Mesenchymal stem cell (in vitro differentiated cells and primary cell): ENCODE measurements at regions not wholly inside any gene's neighbourhood (a gene's known extent, or its start where the extent isn't known, plus 50 kb on each side); places are given as distances from the start of the nearest gene placed in this dataset.

Experiments used
- DNase-seq: peaks from one replicate; pipeline ENCODE4 v3.0.0-alpha.2; 2013
- H2AFZ ChIP-seq: one replicate; pipeline ENCODE4 v1.6.1; 2013; ENCODE audit warnings: low read depth, mild to moderate bottlenecking, control low read depth, inconsistent platforms, low read length, moderate library complexity
- H2AK5ac ChIP-seq: 2 replicates; pipeline ENCODE4 v1.6.1; 2013; ENCODE audit warnings: low read length, moderate library complexity, mild to moderate bottlenecking, inconsistent platforms; ENCODE audit not compliant: severe bottlenecking
- H2BK120ac ChIP-seq: one replicate; pipeline ENCODE4 v1.6.1; 2013; ENCODE audit warnings: low read depth, mild to moderate bottlenecking, inconsistent platforms, low read length, moderate library complexity
- H2BK12ac ChIP-seq, 2 experiments: one replicate each; pipeline ENCODE4 v1.6.1; 2013; ENCODE audit warnings: inconsistent platforms in 2 of 2, low read length in 2 of 2, mild to moderate bottlenecking in 2 of 2, moderate library complexity in 2 of 2, control low read depth in 1 of 2
- H2BK15ac ChIP-seq: one replicate; pipeline ENCODE4 v1.6.1; 2013; ENCODE audit warnings: mild to moderate bottlenecking, low read depth, inconsistent platforms; ENCODE audit not compliant: poor library complexity, severe bottlenecking
- H2BK5ac ChIP-seq: 2 replicates; pipeline ENCODE4 v1.6.1; 2013; ENCODE audit warnings: low read depth, mild to moderate bottlenecking, low read length, control low read depth, inconsistent platforms; ENCODE audit not compliant: poor library complexity, severe bottlenecking
- H3K14ac ChIP-seq, 2 experiments: one replicate each; pipeline ENCODE4 v1.6.1; 2013; ENCODE audit warnings: inconsistent platforms in 2 of 2, low read length in 2 of 2, control low read depth in 1 of 2, mild to moderate bottlenecking in 1 of 2, moderate library complexity in 1 of 2
- H3K18ac ChIP-seq, 2 experiments: one replicate each; pipeline ENCODE4 v1.6.1; 2013; ENCODE audit warnings: inconsistent platforms in 2 of 2, low read length in 2 of 2, control low read depth in 1 of 2, low read depth in 1 of 2, mild to moderate bottlenecking in 1 of 2
- H3K23ac ChIP-seq, 2 experiments: one replicate each; pipeline ENCODE4 v1.6.1; 2013; ENCODE audit warnings: inconsistent platforms in 2 of 2, low read length in 2 of 2, mild to moderate bottlenecking in 2 of 2, moderate library complexity in 2 of 2, control low read depth in 1 of 2
- H3K27ac ChIP-seq: 2 replicates; pipeline ENCODE4 v1.5.1; 2013; ENCODE audit warnings: mild to moderate bottlenecking, moderate library complexity, low read length, control low read depth, inconsistent platforms; ENCODE audit not compliant: poor library complexity, severe bottlenecking
- H3K27me3 ChIP-seq, 2 experiments: 2 replicates each; pipeline versions ENCODE4 v1.6.1 to v1.7.0; 2013; ENCODE audit warnings: low read length in 2 of 2, mild to moderate bottlenecking in 2 of 2, moderate library complexity in 2 of 2, control low read depth in 1 of 2, inconsistent platforms in 1 of 2; ENCODE audit not compliant: control insufficient read depth in 1 of 2, insufficient read depth in 1 of 2
- H3K36me3 ChIP-seq, 2 experiments: 2 replicates each; pipeline versions ENCODE4 v1.6.1 to v1.7.0; 2013; ENCODE audit warnings: low read length in 2 of 2, control low read depth in 1 of 2, inconsistent platforms in 1 of 2, low read depth in 1 of 2, mild to moderate bottlenecking in 1 of 2; ENCODE audit not compliant: insufficient read depth in 2 of 2, control insufficient read depth in 1 of 2
- H3K4ac ChIP-seq, 2 experiments: one replicate each; pipeline ENCODE4 v1.6.1; 2013; ENCODE audit warnings: inconsistent platforms in 2 of 2, low read length in 2 of 2, mild to moderate bottlenecking in 2 of 2, moderate library complexity in 2 of 2, control low read depth in 1 of 2, low read depth in 1 of 2
- H3K4me1 ChIP-seq: 2 replicates; pipeline ENCODE4 v1.6.1; 2013; ENCODE audit warnings: low read depth, low read length, control low read depth; ENCODE audit not compliant: control insufficient read depth, insufficient read depth
- H3K4me2 ChIP-seq: 2 replicates; pipeline ENCODE4 v1.6.1; 2013; ENCODE audit warnings: low read length, mild to moderate bottlenecking, inconsistent platforms; ENCODE audit not compliant: poor library complexity, severe bottlenecking
- H3K4me3 ChIP-seq, 2 experiments: 2 replicates each; pipeline versions ENCODE4 v1.5.1 to v1.7.0; 2013; ENCODE audit warnings: low read length in 2 of 2, mild to moderate bottlenecking in 2 of 2, control low read depth in 1 of 2, low read depth in 1 of 2; ENCODE audit not compliant: insufficient read depth in 1 of 2
- H3K79me1 ChIP-seq: replicated peaks from 2 replicates; pipeline ENCODE4 v1.6.1; 2013; ENCODE audit warnings: mild to moderate bottlenecking, control low read depth, low read length, inconsistent platforms; ENCODE audit not compliant: poor library complexity, severe bottlenecking
- H3K9ac ChIP-seq: 2 replicates; pipeline ENCODE4 v1.7.0; 2013; ENCODE audit warnings: mild to moderate bottlenecking, low read length, moderate library complexity
- H3K9me3 ChIP-seq: 2 replicates; pipeline ENCODE4 v1.7.0; 2013; ENCODE audit warnings: mild to moderate bottlenecking, low read length; ENCODE audit not compliant: control insufficient read depth
- H4K8ac ChIP-seq: one replicate; pipeline ENCODE4 v1.6.1; 2013; ENCODE audit warnings: inconsistent platforms, mild to moderate bottlenecking, low read length, moderate library complexity
- H4K91ac ChIP-seq: one replicate; pipeline ENCODE4 v1.6.1; 2013; ENCODE audit warnings: mild to moderate bottlenecking, low read length, inconsistent platforms
- WGBS: methylation state at CpG from one replicate; pipeline ENCODE4 v1.1.7; 2013; ENCODE audit warnings: mixed read lengths; 5-methylcytosine and 5-hydroxymethylcytosine counted together

GRCh38 chr10:10772411-10772810, 245.3 kb upstream of the CELF2 start:
- Histone ChIP-seq H3K9me3 (no peaks in the 10 kb centered on the region), H3K27ac (no peak overlapping the region), H3K27me3 (no peaks in the 10 kb centered on the region), H3K4me1 (no peaks in the 10 kb centered on the region), H3K4me2 (no peak overlapping the region), H2AK5ac (no peak overlapping the region), H3K79me1 (no peaks in the 10 kb centered on the region), H3K36me3 (peaks cover 0 to 8% of the 10 kb centered on the region in 2 experiments), H3K18ac (no peak overlapping the region), H3K23ac (no peak overlapping the region), H2BK15ac (no peak overlapping the region), H2AFZ (no peak overlapping the region), H3K4ac (no peak overlapping the region), H2BK5ac (no peak overlapping the region), H2BK120ac (no peak overlapping the region), H3K9ac (no peak overlapping the region), H3K4me3 (no peak overlapping the region), H3K14ac (no peak overlapping the region), H2BK12ac (no peak overlapping the region), H4K8ac (no peak overlapping the region), H4K91ac (no peak overlapping the region)
- 83% methylated on average over 3 of the region's 3 CpGs for WGBS
- no peak for DNase-seq

- Histone ChIP-seq H3K9me3 (no peaks in the 10 kb centered on the region), H3K14ac (no peak overlapping the region), H2AK5ac (no peak overlapping the region), H3K36me3 (peaks cover 0 to 10% of the 10 kb centered on the region in 2 experiments), H3K23ac (no peak overlapping the region), H4K91ac (no peak overlapping the region), H4K8ac (no peak overlapping the region), H3K27ac (no peak overlapping the region), H3K18ac (no peak overlapping the region), H3K27me3 (no peaks in the 10 kb centered on the region), H3K4me3 (peak overlapping the region in 1 of 2 experiments; percentile 38), H3K79me1 (no peaks in the 10 kb centered on the region), H2BK5ac (no peak overlapping the region), H2AFZ (no peak overlapping the region), H3K4me1 (no peaks in the 10 kb centered on the region), H2BK120ac (no peak overlapping the region), H3K9ac (peak overlapping the region; percentile 32), H3K4me2 (no peak overlapping the region), H2BK15ac (no peak overlapping the region), H3K4ac (no peak overlapping the region), H2BK12ac (no peak overlapping the region)
- WGBS: 93% methylated on average over 5 of the region's 6 CpGs
- DNase-seq: no peak
These were observed 244.7 kb upstream of the CELF2 start for GRCh38 chr10:10772874-10773508.

GRCh38 chr10:10774416-10774815, 243.3 kb upstream of the CELF2 start:
- DNase-seq: no peak
- no peak overlapping the region for H2AK5ac ChIP-seq
- H3K14ac ChIP-seq: no peak overlapping the region
- no peak overlapping the region for H3K18ac ChIP-seq
- WGBS: 96% methylated on average over 9 of the region's 9 CpGs
- H4K91ac ChIP-seq: no peak overlapping the region
- H2BK5ac ChIP-seq: no peak overlapping the region
- H3K36me3 ChIP-seq: peaks cover 0 to 10% of the 10 kb centered on the region in 2 experiments
- no peak overlapping the region for H2AFZ ChIP-seq
- H3K9ac ChIP-seq: no peak overlapping the region
- no peak overlapping the region for H4K8ac ChIP-seq
- H3K4me2 ChIP-seq: no peak overlapping the region
- no peak overlapping the region for H2BK15ac ChIP-seq
- H3K4me3 ChIP-seq: no peak overlapping the region
- H3K4me1 ChIP-seq: no peaks in the 10 kb centered on the region
- H3K9me3 ChIP-seq: no peaks in the 10 kb centered on the region
- no peak overlapping the region for H2BK120ac ChIP-seq
- no peak overlapping the region for H2BK12ac ChIP-seq
- no peaks in the 10 kb centered on the region for H3K27me3 ChIP-seq
- no peak overlapping the region for H3K27ac ChIP-seq
- H3K79me1 ChIP-seq: no peaks in the 10 kb centered on the region
- no peak overlapping the region for H3K23ac ChIP-seq
- no peak overlapping the region for H3K4ac ChIP-seq

- 90% methylated on average over 7 of the region's 9 CpGs for WGBS
- no peak overlapping the region for H3K23ac ChIP-seq
- H2BK5ac ChIP-seq: no peak overlapping the region
- no peak for DNase-seq
- H3K36me3 ChIP-seq: peaks cover 0 to 10% of the 10 kb centered on the region in 2 experiments
- H3K27ac ChIP-seq: no peak overlapping the region
- no peaks in the 10 kb centered on the region for H3K79me1 ChIP-seq
- H3K4me3 ChIP-seq: no peak overlapping the region
- H3K18ac ChIP-seq: no peak overlapping the region
- no peak overlapping the region for H3K9ac ChIP-seq
- no peak overlapping the region for H2BK12ac ChIP-seq
- H3K27me3 ChIP-seq: no peaks in the 10 kb centered on the region
- H3K4ac ChIP-seq: no peak overlapping the region
- no peak overlapping the region for H2BK120ac ChIP-seq
- no peak overlapping the region for H2AK5ac ChIP-seq
- H2BK15ac ChIP-seq: no peak overlapping the region
- H3K9me3 ChIP-seq: no peaks in the 10 kb centered on the region
- H3K14ac ChIP-seq: peak overlapping the region in 1 of 2 experiments; percentile 9
- H4K91ac ChIP-seq: no peak overlapping the region
- peaks cover 1% of the 10 kb centered on the region for H3K4me1 ChIP-seq
- peak overlapping the region; percentile 66 for H4K8ac ChIP-seq
- no peak overlapping the region for H3K4me2 ChIP-seq
- no peak overlapping the region for H2AFZ ChIP-seq
These were observed 241.3 kb upstream of the CELF2 start for GRCh38 chr10:10776363-10776762.
